ENCODE measurements at regions not wholly inside any gene's neighbourhood (a gene's known extent, or its start where the extent isn't known, plus 50 kb on each side); places are given as distances from the start of the nearest gene placed in this dataset.

GRCh38 chr11:127133061-127133460 lies 132.5 kb upstream of the KIRREL3 start:
- no peak for DNase-seq (ENCODE audit: low read depth)

DNA sequence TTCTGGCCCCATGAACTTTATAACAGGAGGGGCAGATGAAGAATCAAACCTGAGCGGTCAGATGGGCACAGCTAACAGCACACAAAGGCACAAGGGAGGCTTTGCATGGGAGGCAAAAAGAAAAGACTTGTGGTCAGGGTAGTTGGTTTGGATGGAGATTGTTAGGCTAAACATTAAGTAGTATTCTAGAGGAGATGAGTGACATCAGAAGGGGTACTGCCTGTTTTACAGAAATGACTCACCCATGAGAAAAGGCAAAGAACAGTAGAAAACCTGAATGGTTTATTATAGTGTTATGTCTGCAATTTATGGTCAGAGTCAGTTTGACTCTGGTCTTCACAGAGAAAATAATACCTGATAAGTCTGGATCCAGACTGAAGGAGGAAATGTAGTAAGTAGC lies 129.8 kb upstream of the KIRREL3 start:
- no peak for DNase-seq (ENCODE audit: low read depth)

GRCh38 chr11:127126986-127127385 lies 126.4 kb upstream of the KIRREL3 start:
- no peak for DNase-seq (ENCODE audit: low read depth)

GRCh38 chr11:127119356-127119755 lies 118.8 kb upstream of the KIRREL3 start:
- no peak for DNase-seq (ENCODE audit: low read depth)

GRCh38 chr11:127118811-127119210 lies 118.2 kb upstream of the KIRREL3 start:
- no peak for DNase-seq (ENCODE audit: low read depth)

DNA sequence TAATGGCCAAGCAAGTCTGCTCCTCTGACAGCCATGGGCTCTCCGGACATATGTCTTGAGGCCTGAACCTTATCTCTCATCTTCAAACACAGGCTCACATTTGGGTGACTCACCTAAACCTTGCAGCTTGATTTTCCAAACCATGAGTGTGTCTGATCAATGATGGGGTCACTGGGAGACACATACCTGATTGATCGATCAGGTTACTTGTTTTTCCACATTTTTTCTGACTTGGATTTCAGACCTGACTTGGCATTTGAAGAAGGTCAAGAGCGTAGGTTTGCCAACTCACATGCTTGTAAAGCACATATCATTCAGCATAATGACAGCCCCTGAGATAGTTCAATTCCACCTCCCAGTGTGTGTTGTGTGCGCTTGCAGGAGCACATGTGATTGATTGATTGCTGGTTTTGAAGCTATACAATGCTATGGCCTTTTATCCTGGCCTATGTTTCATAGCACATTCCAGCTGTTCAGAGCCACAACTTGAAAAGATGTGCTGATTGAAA lies 116.7 kb upstream of the KIRREL3 start:
- no peak for DNase-seq (ENCODE audit: low read depth)

DNA sequence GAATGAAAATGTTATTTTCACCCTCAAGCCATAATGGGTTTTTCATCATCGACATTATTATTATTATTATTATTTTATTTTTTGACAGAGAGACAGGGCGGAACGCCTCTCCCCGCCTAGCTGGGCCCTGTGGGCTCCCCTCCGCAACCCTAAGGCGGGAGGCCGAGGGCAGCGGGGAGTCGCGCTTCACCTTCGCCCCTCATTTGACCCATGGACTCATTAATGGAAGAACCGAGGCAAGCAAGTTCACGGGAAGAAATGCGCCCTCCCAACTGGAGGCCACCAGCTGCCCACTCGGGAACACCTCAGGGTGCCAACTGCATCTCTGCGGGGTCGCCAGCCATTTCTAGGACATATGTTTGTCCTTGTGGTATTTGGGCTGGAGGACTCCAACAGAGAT lies 115.3 kb upstream of the KIRREL3 start:
- no peak for DNase-seq (ENCODE audit: low read depth)

GRCh38 chr11:127114035-127114434 lies 113.5 kb upstream of the KIRREL3 start:
- DNase-seq (ENCODE audit: low read depth), result no peak

DNA sequence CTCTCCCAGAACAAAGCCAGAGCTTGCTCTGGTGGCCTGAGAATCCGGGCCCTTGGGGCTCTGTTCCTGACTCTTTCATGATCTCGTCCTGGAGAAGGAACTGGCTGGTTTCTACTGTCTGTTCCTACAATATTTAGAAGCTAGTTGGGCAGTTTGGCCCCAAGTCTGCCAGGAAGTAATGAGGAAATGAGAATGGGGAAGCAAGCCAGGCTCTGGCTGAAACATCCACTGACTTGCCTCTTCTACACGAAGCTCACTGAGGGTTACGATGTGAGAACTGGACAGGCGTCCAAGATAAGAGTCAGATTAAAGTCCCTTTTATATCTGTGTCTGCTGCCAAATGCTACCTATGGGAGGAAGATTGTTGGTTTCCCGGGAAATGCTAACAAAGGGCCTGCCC lies 110.0 kb upstream of the KIRREL3 start:
- no peak for DNase-seq (ENCODE audit: low read depth)

DNA sequence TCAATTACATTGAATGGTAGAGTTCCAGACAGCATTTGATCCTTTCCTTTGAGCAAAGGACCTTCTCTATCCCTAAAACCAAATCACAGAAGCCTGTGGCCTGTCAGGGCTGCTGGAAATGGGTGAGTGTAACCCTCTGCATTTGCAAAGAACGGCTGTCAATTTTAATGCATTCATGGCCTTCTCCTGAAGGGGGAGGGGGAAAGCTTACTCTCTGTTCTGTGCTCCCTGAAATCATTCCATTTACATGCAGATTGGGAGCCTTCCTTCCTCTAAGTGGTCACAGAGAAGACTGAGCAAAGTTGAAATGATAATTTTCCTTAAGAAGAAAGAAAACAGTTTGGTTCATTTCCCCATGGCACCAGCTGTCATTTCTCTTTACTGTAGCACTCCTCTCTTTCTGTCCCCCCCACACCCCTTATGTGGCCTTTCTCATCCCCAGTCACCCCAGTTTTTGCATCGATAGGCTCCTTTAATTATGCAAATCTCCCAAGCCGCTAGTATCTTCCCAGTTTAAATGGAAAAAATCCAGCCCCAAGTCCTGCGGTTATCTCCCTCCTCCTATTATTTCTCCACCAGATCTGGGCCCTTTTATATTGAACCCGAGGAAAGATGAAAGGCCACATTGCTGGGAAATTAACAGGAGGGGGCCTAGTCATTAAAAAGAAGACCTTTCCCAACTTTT lies 109.4 kb upstream of the KIRREL3 start:
- DNase-seq (ENCODE audit: low read depth), result no peak

DNA sequence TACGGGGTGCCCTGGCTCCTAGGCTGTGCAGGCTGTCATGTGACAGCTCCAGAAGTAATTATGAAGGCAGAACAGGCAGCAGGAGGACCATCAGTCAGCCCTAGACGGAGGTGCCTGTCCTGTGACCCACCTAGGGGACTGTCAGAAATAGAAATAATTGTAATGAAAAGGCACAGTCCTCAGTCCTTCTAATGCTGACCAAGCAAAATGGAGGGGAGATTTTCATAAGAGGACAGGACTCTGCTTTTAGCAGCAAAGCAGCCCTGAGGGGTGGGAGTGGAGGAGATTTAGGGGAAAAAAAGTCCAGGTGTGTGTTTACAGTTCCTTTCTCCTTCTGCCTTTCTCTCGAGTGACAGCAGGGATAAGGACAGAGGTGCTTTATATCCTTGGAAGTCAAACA lies 108.3 kb upstream of the KIRREL3 start:
- no peak for DNase-seq (ENCODE audit: low read depth)

GRCh38 chr11:127106938-127107337 lies 106.4 kb upstream of the KIRREL3 start:
- no peak for DNase-seq (ENCODE audit: low read depth)

DNA sequence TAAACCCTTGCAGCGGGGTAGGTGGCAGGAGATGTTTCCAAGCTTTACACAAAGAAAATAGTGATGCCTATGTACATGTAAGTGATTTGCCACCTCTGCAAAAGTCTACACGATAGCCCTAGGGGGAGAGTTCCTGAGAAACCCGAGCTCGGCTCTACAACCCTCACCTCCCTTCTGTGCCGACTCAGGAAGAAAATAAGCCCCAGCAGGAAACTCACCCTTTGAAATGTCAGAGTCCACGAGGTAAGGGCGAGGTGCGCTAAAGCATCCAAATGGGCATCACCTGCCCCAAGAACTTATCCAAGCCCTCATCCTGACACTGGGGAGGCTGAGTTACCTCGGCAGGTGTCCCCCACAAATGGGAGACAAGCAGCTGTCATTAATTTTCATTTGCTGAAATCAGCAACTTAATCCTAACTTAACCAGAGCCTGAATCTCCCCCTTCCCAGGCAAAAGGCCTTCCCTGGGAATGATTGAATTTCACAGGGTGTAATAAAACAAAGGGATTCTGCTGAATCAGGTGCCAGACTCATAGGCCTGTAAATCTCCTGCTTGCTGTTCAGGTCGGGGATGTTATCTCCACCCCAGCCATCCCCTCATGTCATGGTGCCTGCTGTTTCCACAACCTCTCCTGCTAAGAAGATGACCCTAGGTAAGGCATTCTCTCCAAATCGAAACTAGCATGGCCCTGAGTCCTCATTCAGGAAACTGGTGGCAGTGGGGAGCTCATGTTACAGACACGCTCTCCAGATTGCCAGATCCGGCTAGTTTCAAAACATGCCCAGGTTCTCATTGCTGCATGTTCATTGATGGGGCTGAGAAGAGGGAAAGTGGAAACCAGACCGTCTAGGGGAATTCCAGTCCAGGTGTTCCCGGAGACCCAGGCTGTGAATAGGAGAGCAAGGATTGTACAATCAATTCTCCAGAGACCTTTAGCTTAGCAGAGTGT lies 105.3 kb upstream of the KIRREL3 start:
- no peak for DNase-seq (ENCODE audit: low read depth)

DNA sequence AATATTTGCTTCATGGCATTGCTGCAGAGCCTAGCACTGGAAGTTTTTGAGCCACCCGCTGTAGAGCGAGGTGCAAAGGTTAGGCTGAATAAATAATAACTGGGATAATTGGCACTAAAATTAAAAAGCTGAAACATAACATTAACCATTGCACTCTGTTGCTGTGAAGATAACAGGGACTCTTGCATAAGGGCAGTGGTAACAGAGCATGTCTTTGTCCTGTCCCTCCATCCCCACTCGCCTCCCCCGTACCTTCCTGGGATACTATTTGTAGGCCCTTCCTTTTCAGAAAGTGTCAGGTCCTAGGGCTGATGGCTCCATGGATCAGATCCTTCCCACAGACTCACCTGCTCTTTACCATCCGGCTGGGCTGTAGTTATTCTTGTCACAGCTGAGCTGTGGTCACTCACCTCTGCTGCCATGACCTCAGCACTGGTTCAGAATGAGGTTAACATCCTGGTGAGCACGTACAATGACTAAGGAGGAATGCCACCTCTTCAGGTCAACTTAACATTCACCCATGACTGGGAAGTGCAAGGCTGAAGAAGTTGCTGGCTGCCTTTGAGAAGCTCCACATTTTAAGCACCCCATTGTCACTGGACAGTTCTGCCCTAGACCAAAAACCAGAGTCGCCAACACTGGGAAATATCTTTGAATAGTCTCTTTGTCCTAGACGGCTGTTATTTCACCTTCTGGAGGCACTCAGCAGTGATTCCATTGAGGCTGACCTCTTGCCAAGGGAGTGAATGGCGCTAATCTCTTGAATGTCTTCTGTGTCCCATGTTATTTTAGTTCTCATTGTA lies 103.2 kb upstream of the KIRREL3 start:
- DNase-seq (ENCODE audit: low read depth), result no peak

DNA sequence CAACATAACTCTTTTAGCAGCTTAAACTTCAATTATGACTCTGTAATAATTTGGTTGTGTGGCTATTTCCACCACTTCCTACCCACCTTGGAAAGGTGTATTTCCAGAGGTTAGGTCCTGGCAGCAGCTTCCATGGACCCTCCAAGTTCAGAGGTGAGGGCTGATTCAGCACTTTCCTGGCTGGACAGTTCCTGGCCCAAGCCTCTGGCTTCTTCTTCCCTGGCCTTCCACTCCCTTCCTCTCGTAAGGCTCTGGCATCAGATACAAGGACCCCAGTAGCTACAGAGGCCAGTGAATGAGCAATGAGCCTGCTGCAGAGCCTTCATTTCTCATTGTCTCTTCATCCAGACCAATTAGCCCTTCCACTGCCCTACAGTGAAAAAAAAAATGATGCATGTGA lies 98.1 kb upstream of the KIRREL3 start:
- DNase-seq (ENCODE audit: low read depth), result no peak

DNA sequence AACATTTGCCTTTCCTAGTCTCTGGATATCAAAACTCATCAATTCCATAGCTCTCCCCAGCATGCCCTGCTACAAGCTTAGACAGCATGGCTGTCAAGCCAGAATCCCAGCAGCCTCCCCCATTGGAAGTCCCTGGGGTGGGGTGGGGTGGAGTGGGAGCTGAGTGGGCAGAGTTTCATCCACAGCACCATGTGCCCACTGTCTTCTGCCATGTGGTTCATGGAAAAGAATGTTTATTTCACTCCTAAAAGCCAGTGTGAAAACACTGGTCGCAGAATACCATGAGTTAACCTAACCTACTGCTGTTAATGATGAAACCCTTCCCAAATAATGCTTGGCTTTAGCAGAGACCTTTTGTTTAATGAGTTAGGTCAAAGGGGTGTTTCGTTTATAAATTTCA lies 80.2 kb upstream of the KIRREL3 start:
- DNase-seq (ENCODE audit: low read depth), result no peak

DNA sequence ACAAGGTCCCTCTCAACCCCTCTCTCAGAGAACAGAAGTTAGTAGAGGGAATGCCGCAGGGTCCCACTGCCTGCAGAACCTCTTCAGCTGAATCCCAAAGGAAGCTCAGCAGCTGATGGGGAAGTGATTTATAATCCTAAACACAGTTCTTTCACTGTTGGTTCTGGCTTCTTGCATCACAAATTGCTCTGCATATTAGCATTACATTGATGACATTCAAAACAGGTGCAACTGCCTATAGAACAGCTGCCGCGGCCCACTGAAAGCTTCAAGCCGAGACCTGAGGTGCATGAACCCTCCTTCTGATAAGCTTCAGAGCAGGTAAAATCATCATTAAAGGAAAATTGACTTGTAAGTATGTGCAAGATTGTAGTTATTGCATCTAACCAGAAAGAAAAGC lies 75.2 kb upstream of the KIRREL3 start:
- DNase-seq (ENCODE audit: low read depth), result no peak

GRCh38 chr11:127074151-127074761 lies 73.7 kb upstream of the KIRREL3 start:
- DNase-seq (ENCODE audit: low read depth), result peak; percentile 70

GRCh38 chr11:127073621-127074020 lies 73.1 kb upstream of the KIRREL3 start:
- no peak for DNase-seq (ENCODE audit: low read depth)

- no peak for DNase-seq (ENCODE audit: low read depth)
These were observed 71.0 kb upstream of the KIRREL3 start for GRCh38 chr11:127071606-127072005.

GRCh38 chr11:127070808-127071207 lies 70.2 kb upstream of the KIRREL3 start:
- no peak for DNase-seq (ENCODE audit: low read depth)
